ENCODE measurements at regions not wholly inside any gene's neighbourhood (a gene's known extent, or its start where the extent isn't known, plus 50 kb on each side); places are given as distances from the start of the nearest gene placed in this dataset.

- no peak overlapping the region for H3K4me3 ChIP-seq (ENCODE audit: insufficient read depth, low read length)
- no peak overlapping the region for H2AFZ ChIP-seq (ENCODE audit: low read length)
- no peak for TF ChIP-seq CTCF (IDR thresholded peaks at IDR 0.05; ENCODE audit: extremely low read depth, low read depth, low read length)
Measured at GRCh38 chr16:63816276-63816675, 1305.6 kb downstream of the CDH11 start.

GRCh38 chr16:63813862-63814261 lies 1308.0 kb downstream of the CDH11 start:
- H3K27me3 ChIP-seq (ENCODE audit: insufficient read depth, low read length), result no peaks in the 10 kb centered on the region
- no peaks in the 10 kb centered on the region for H3K79me2 ChIP-seq (ENCODE audit: insufficient read depth, low read length)
- H2AFZ ChIP-seq (ENCODE audit: low read length), result no peak overlapping the region
- H3K36me3 ChIP-seq (ENCODE audit: insufficient read depth, low read length), result no peaks in the 10 kb centered on the region
- no peaks in the 10 kb centered on the region for H4K20me1 ChIP-seq (ENCODE audit: insufficient read depth, low read length)
- H3K27ac ChIP-seq (ENCODE audit: low read depth, low read length), result no peak overlapping the region
- H3K4me1 ChIP-seq (ENCODE audit: insufficient read depth, low read length), result no peaks in the 10 kb centered on the region
- no peaks in the 10 kb centered on the region for H3K9me3 ChIP-seq (ENCODE audit: low read depth, low read length)
- no peak for TF ChIP-seq CTCF (IDR thresholded peaks at IDR 0.05; ENCODE audit: extremely low read depth, low read depth, low read length)
- H3K4me3 ChIP-seq (ENCODE audit: insufficient read depth, low read length), result no peak overlapping the region
- H3K4me2 ChIP-seq (ENCODE audit: insufficient read depth, low read length), result no peak overlapping the region
- no peak for DNase-seq (ENCODE audit: insufficient read length, low spot score, missing footprints)

More at GRCh38 chr16:63816276-63816675, 1305.6 kb downstream of the CDH11 start:
- H3K27me3 ChIP-seq (ENCODE audit: insufficient read depth, low read length), result no peaks in the 10 kb centered on the region
- no peaks in the 10 kb centered on the region for H3K79me2 ChIP-seq (ENCODE audit: insufficient read depth, low read length)
- H4K20me1 ChIP-seq (ENCODE audit: insufficient read depth, low read length), result no peaks in the 10 kb centered on the region
- H3K4me1 ChIP-seq (ENCODE audit: insufficient read depth, low read length), result no peaks in the 10 kb centered on the region
- no peaks in the 10 kb centered on the region for H3K36me3 ChIP-seq (ENCODE audit: insufficient read depth, low read length)
- H3K9me3 ChIP-seq (ENCODE audit: low read depth, low read length), result no peaks in the 10 kb centered on the region
- H3K27ac ChIP-seq (ENCODE audit: low read depth, low read length), result no peak overlapping the region
- no peak for DNase-seq (ENCODE audit: insufficient read length, low spot score, missing footprints)
- no peak overlapping the region for H3K4me2 ChIP-seq (ENCODE audit: insufficient read depth, low read length)

- no peaks in the 10 kb centered on the region for H4K20me1 ChIP-seq (ENCODE audit: insufficient read depth, low read length)
- DNase-seq (ENCODE audit: insufficient read length, low spot score, missing footprints), result no peak
- no peak overlapping the region for H3K4me2 ChIP-seq (ENCODE audit: insufficient read depth, low read length)
- H3K27me3 ChIP-seq (ENCODE audit: insufficient read depth, low read length), result no peaks in the 10 kb centered on the region
- no peak overlapping the region for H3K27ac ChIP-seq (ENCODE audit: low read depth, low read length)
- no peak for TF ChIP-seq CTCF (IDR thresholded peaks at IDR 0.05; ENCODE audit: extremely low read depth, low read depth, low read length)
- H2AFZ ChIP-seq (ENCODE audit: low read length), result no peak overlapping the region
- no peak overlapping the region for H3K4me3 ChIP-seq (ENCODE audit: insufficient read depth, low read length)
- no peaks in the 10 kb centered on the region for H3K79me2 ChIP-seq (ENCODE audit: insufficient read depth, low read length)
- no peaks in the 10 kb centered on the region for H3K36me3 ChIP-seq (ENCODE audit: insufficient read depth, low read length)
- H3K4me1 ChIP-seq (ENCODE audit: insufficient read depth, low read length), result no peaks in the 10 kb centered on the region
- H3K9me3 ChIP-seq (ENCODE audit: low read depth, low read length), result no peaks in the 10 kb centered on the region
Measured at GRCh38 chr16:63808730-63809129, 1313.1 kb downstream of the CDH11 start.

GRCh38 chr16:63806794-63807506 lies 1314.9 kb downstream of the CDH11 start:
- no peak for TF ChIP-seq CTCF (IDR thresholded peaks at IDR 0.05; ENCODE audit: extremely low read depth, low read depth, low read length)
- Histone ChIP-seq H3K4me1 (ENCODE audit: insufficient read depth, low read length) (no peaks in the 10 kb centered on the region), H3K4me2 (ENCODE audit: insufficient read depth, low read length) (no peak overlapping the region), H3K4me3 (ENCODE audit: insufficient read depth, low read length) (no peak overlapping the region), H3K9me3 (ENCODE audit: low read depth, low read length) (no peaks in the 10 kb centered on the region), H3K79me2 (ENCODE audit: insufficient read depth, low read length) (no peaks in the 10 kb centered on the region), H3K36me3 (ENCODE audit: insufficient read depth, low read length) (no peaks in the 10 kb centered on the region), H3K27me3 (ENCODE audit: insufficient read depth, low read length) (no peaks in the 10 kb centered on the region), H2AFZ (ENCODE audit: low read length) (no peak overlapping the region), H4K20me1 (ENCODE audit: insufficient read depth, low read length) (no peaks in the 10 kb centered on the region), H3K27ac (ENCODE audit: low read depth, low read length) (no peak overlapping the region)
- peak; percentile 14 for DNase-seq (ENCODE audit: insufficient read length, low spot score, missing footprints)

Measured in osteoblast (primary cell).